Lower leg skin (tissue), 3 donors: ENCODE measurements at regions not wholly inside any gene's neighbourhood (a gene's known extent, or its start where the extent isn't known, plus 50 kb on each side); places are given as distances from the start of the nearest gene placed in this dataset.

Experiments
- POLR2A ChIP-seq, 2 donors: fragments of 450-650 bp; IDR thresholded peaks; one replicate each; pipeline ENCODE4 v1.6.1; 2016 to 2017; ENCODE audit warnings: antibody characterized with exemption in 2 of 2, mild to moderate bottlenecking in 1 of 2, moderate library complexity in 1 of 2
- TF ChIP-seq, protein P1 (sequence below), 3 donors: fragments of 450-650 bp; IDR thresholded peaks; one replicate each; pipeline ENCODE4 v1.5.1; 2016; ENCODE audit warnings: antibody characterized with exemption in 3 of 3, mild to moderate bottlenecking in 3 of 3, moderate library complexity in 2 of 3

DNA sequence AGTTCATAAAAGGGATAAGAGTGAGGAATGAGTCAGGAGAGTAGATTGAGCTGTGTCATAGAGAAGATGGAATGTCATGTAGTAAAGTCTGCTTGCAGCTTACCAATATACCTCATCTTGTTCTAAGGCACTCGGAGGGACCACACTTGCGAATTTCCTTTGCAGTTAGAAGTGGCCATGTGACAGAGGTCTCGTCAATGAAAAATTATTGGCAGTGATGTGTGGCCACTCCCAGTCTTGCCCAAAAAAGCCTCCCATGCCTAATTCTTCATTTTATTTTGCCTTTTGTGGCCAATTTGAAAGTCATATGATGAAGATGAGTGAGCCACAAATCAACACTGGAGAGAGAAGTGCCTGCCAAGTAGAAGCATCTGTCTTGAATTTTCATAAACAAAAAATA is 465.6 kb upstream of the ZNF385D start:
- TF ChIP-seq, protein P1, sequence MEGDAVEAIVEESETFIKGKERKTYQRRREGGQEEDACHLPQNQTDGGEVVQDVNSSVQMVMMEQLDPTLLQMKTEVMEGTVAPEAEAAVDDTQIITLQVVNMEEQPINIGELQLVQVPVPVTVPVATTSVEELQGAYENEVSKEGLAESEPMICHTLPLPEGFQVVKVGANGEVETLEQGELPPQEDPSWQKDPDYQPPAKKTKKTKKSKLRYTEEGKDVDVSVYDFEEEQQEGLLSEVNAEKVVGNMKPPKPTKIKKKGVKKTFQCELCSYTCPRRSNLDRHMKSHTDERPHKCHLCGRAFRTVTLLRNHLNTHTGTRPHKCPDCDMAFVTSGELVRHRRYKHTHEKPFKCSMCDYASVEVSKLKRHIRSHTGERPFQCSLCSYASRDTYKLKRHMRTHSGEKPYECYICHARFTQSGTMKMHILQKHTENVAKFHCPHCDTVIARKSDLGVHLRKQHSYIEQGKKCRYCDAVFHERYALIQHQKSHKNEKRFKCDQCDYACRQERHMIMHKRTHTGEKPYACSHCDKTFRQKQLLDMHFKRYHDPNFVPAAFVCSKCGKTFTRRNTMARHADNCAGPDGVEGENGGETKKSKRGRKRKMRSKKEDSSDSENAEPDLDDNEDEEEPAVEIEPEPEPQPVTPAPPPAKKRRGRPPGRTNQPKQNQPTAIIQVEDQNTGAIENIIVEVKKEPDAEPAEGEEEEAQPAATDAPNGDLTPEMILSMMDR (IDR thresholded peaks at IDR 0.05): no peak
- no peak for TF ChIP-seq POLR2A (IDR thresholded peaks at IDR 0.05)
